ENCODE measurements at regions not wholly inside any gene's neighbourhood (a gene's known extent, or its start where the extent isn't known, plus 50 kb on each side); places are given as distances from the start of the nearest gene placed in this dataset.

- H3K9me2 ChIP-seq = no peaks in the 10 kb centered on the region
- H3K27ac ChIP-seq (ENCODE audit: low read depth in 2 of 2, low read length in 1 of 2) = no peak overlapping the region
- H3K27me3 ChIP-seq (ENCODE audit: insufficient read depth) = no peaks in the 10 kb centered on the region
- no peaks in the 10 kb centered on the region for H4K20me1 ChIP-seq (ENCODE audit: insufficient read depth)
- H3K79me2 ChIP-seq (ENCODE audit: insufficient read depth) = no peaks in the 10 kb centered on the region
- TF ChIP-seq SMC3 (IDR thresholded peaks at IDR 0.05; ENCODE audit: low read depth, low read length) (no peak), TEAD4 (IDR thresholded peaks at IDR 0.05; ENCODE audit: borderline replicate concordance, insufficient read depth) (no peak), TCF12 (IDR thresholded peaks at IDR 0.05) (no peak), EZH2phosphoT487 (IDR thresholded peaks at IDR 0.05; ENCODE audit: borderline replicate concordance, low read depth) (no peak), ELF1 (IDR thresholded peaks at IDR 0.05) (no peak), RXRA (IDR thresholded peaks at IDR 0.05; ENCODE audit: borderline replicate concordance, low read depth) (no peak), MEF2A (IDR thresholded peaks at IDR 0.05; ENCODE audit: borderline replicate concordance, low read depth) (no peak), IRF3 (IDR thresholded peaks at IDR 0.05; ENCODE audit: low read depth, low read length) (no peak), REST (IDR thresholded peaks at IDR 0.05; ENCODE audit: low read depth, low read length) (no peak), GABPA (IDR thresholded peaks at IDR 0.05; ENCODE audit: low read depth) (no peak), EP300 (IDR thresholded peaks at IDR 0.05; ENCODE audit: borderline replicate concordance in 1 of 2, low read depth in 1 of 2, low read length in 1 of 2) (no peak), POLR2AphosphoS5 (IDR thresholded peaks at IDR 0.05; ENCODE audit: low read depth, low read length) (no peak), MXI1 (IDR thresholded peaks at IDR 0.05; ENCODE audit: low read depth, low read length) (no peak), RCOR1 (IDR thresholded peaks at IDR 0.05; ENCODE audit: low read length) (no peak)
- H3K4me3 ChIP-seq (ENCODE audit: low read depth in 2 of 2, low read length in 1 of 2) = no peak overlapping the region
- H2AFZ ChIP-seq (ENCODE audit: low read depth) = no peak overlapping the region
- WGBS (ENCODE audit: low lambda C conversion rate) = 13% methylated on average over 6 of the region's 6 CpGs
- ChIA-PET POLR2A (no interaction called here), CTCF (no interaction called here)
- no peaks in the 10 kb centered on the region for H3K9me3 ChIP-seq
- no peak overlapping the region for H3K4me2 ChIP-seq
- no peaks in the 10 kb centered on the region for H3F3A ChIP-seq (replicated peaks; ENCODE audit: insufficient read depth)
- H3K9ac ChIP-seq = no peak overlapping the region
- DNase-seq = no peak
- no peaks in the 10 kb centered on the region for H3K36me3 ChIP-seq (replicated peaks in 1 of 2; ENCODE audit: control insufficient read depth in 1 of 2, insufficient read depth in 2 of 2, low read length in 1 of 2)
- no peaks in the 10 kb centered on the region for H3K4me1 ChIP-seq (ENCODE audit: control insufficient read depth in 1 of 2, insufficient read depth in 2 of 2, low read depth in 1 of 2, low read length in 1 of 2)
Measured at GRCh38 chr18:1416074-1416473, 511.4 kb downstream of the ADCYAP1 start.

- H3K9me3 ChIP-seq = no peaks in the 10 kb centered on the region
- H3K79me2 ChIP-seq (ENCODE audit: insufficient read depth) = no peaks in the 10 kb centered on the region
- DNase-seq = no peak
- H3K4me3 ChIP-seq (ENCODE audit: low read depth in 2 of 2, low read length in 1 of 2) = no peak overlapping the region
- H3K9ac ChIP-seq = no peak overlapping the region
- CTCF ChIA-PET = no interaction called here
- no peak overlapping the region for H2AFZ ChIP-seq (ENCODE audit: low read depth)
- H3F3A ChIP-seq (replicated peaks; ENCODE audit: insufficient read depth) = no peaks in the 10 kb centered on the region
- H3K4me2 ChIP-seq = no peak overlapping the region
- no peaks in the 10 kb centered on the region for H3K9me2 ChIP-seq
- no peaks in the 10 kb centered on the region for H3K27me3 ChIP-seq (ENCODE audit: insufficient read depth)
- H3K4me1 ChIP-seq (ENCODE audit: control insufficient read depth in 1 of 2, insufficient read depth in 2 of 2, low read depth in 1 of 2, low read length in 1 of 2) = no peaks in the 10 kb centered on the region
- POLR2A ChIA-PET = no interaction called here
- WGBS (ENCODE audit: low lambda C conversion rate) = 1% methylated on average over 2 of the region's 2 CpGs
- H3K27ac ChIP-seq (ENCODE audit: low read depth in 2 of 2, low read length in 1 of 2) = no peak overlapping the region
- H4K20me1 ChIP-seq (ENCODE audit: insufficient read depth) = no peaks in the 10 kb centered on the region
- no peaks in the 10 kb centered on the region for H3K36me3 ChIP-seq (replicated peaks in 1 of 2; ENCODE audit: control insufficient read depth in 1 of 2, insufficient read depth in 2 of 2, low read length in 1 of 2)
- TF ChIP-seq EZH2phosphoT487 (IDR thresholded peaks at IDR 0.05; ENCODE audit: borderline replicate concordance, low read depth) (no peak), NRF1 (IDR thresholded peaks at IDR 0.05; ENCODE audit: low read depth, low read length) (no peak), SIN3A (IDR thresholded peaks at IDR 0.05; ENCODE audit: borderline replicate concordance, low read depth, low read length) (no peak), GABPA (IDR thresholded peaks at IDR 0.05; ENCODE audit: low read depth) (no peak), TEAD4 (IDR thresholded peaks at IDR 0.05; ENCODE audit: borderline replicate concordance, insufficient read depth) (no peak), RFX5 (IDR thresholded peaks at IDR 0.05; ENCODE audit: low read length) (no peak), RCOR1 (IDR thresholded peaks at IDR 0.05; ENCODE audit: low read length) (no peak), FOXM1 (IDR thresholded peaks at IDR 0.05; ENCODE audit: low read depth) (no peak), REST (IDR thresholded peaks at IDR 0.05; ENCODE audit: low read depth, low read length) (no peak), USF2 (IDR thresholded peaks at IDR 0.05; ENCODE audit: borderline replicate concordance, low read depth, low read length) (no peak), FOSL2 (IDR thresholded peaks at IDR 0.05; ENCODE audit: borderline replicate concordance, low read depth) (no peak)
Measured at GRCh38 chr18:1421502-1421901, 516.8 kb downstream of the ADCYAP1 start.

Measured in SK-N-SH (cell line).